Neural cell (in vitro differentiated cells): ENCODE measurements at regions not wholly inside any gene's neighbourhood (a gene's known extent, or its start where the extent isn't known, plus 50 kb on each side); places are given as distances from the start of the nearest gene placed in this dataset.

ENCODE experiments used
- H2AFZ ChIP-seq: fragments of 200-600, 300-800 bp; sonication (generic), shearing (Covaris generic); 2 replicates; pipeline ENCODE4 v1.6.0; 2014; ENCODE audit warnings: low read depth, mild to moderate bottlenecking, antibody characterized with exemption, low read length, moderate library complexity
- H3F3A ChIP-seq: fragments of 200-600 bp; shearing (Covaris generic); 2 replicates; pipeline ENCODE4 v1.6.1; 2016; ENCODE audit warnings: mild to moderate bottlenecking, moderate library complexity, mixed read lengths, antibody characterized with exemption, low read length; ENCODE audit not compliant: insufficient read depth, poor library complexity, severe bottlenecking
- H3K27ac ChIP-seq: fragments of 200-600, 300-800 bp; sonication (generic), shearing (Covaris generic); 2 replicates; pipeline ENCODE4 v1.5.1; 2014; ENCODE audit warnings: mild to moderate bottlenecking, low read length, moderate library complexity
- H3K27me3 ChIP-seq: fragments of 300-800, 200-600 bp; sonication (generic), shearing (Covaris generic); 2 replicates; pipeline ENCODE4 v1.6.0; 2014; ENCODE audit warnings: mild to moderate bottlenecking, low read depth, low read length, moderate library complexity; ENCODE audit not compliant: insufficient read depth
- H3K36me3 ChIP-seq: fragments of 300-800, 200-600 bp; sonication (generic), shearing (Covaris generic); 2 replicates; pipeline ENCODE4 v1.5.1; 2014; ENCODE audit warnings: mild to moderate bottlenecking, antibody characterized with exemption, low read length, moderate library complexity; ENCODE audit not compliant: insufficient read depth
- H3K4me2 ChIP-seq: fragments of 300-800, 200-600 bp; sonication (generic), shearing (Covaris generic); 2 replicates; pipeline ENCODE4 v1.6.0; 2014; ENCODE audit warnings: mild to moderate bottlenecking, low read length
- H3K4me3 ChIP-seq: fragments of 300-800, 200-600 bp; sonication (generic), shearing (Covaris generic); 2 replicates; pipeline ENCODE4 v1.5.1; 2014; ENCODE audit warnings: mild to moderate bottlenecking, low read length, moderate library complexity
- H3K79me2 ChIP-seq: fragments of 200-600 bp; shearing (Covaris generic); replicated peaks from 2 replicates; pipeline ENCODE4 v1.6.0; 2014; ENCODE audit warnings: mild to moderate bottlenecking, low read length, moderate library complexity; ENCODE audit not compliant: insufficient read depth
- H3K9ac ChIP-seq: fragments of 300-800, 200-600 bp; sonication (generic), shearing (Covaris generic); 2 replicates; pipeline ENCODE4 v1.6.1; 2016; ENCODE audit warnings: mild to moderate bottlenecking, low read length, mixed read lengths
- H3K9me2 ChIP-seq: fragments of 200-600 bp; shearing (Covaris generic); 2 replicates; pipeline ENCODE4 v1.6.1; 2016; ENCODE audit warnings: mild to moderate bottlenecking, low read length, mixed read lengths; ENCODE audit not compliant: insufficient read depth
- H3K9me3 ChIP-seq: fragments of 200-600, 300-800 bp; sonication (generic), shearing (Covaris generic); 2 replicates; pipeline ENCODE4 v1.6.1; 2016; ENCODE audit warnings: mild to moderate bottlenecking, mixed run types, low read length, moderate library complexity, mixed read lengths
- H4K20me1 ChIP-seq: fragments of 200-600 bp; shearing (Covaris generic); 2 replicates; pipeline ENCODE4 v1.6.1; 2016; ENCODE audit warnings: mild to moderate bottlenecking, mixed run types; ENCODE audit not compliant: insufficient read depth
- CTCF ChIP-seq: fragments of 450-650 bp; IDR thresholded peaks from 2 replicates; pipeline ENCODE4 v1.5.1; 2014; ENCODE audit warnings: antibody characterized with exemption, mild to moderate bottlenecking, moderate library complexity; ENCODE audit not compliant: poor library complexity, severe bottlenecking
- EP300 ChIP-seq: fragments of 450-650 bp; conservative IDR thresholded peaks from 2 replicates; pipeline ENCODE4 v1.6.1; 2014; ENCODE audit warnings: antibody characterized with exemption, mild to moderate bottlenecking, moderate library complexity; ENCODE audit not compliant: poor library complexity, severe bottlenecking
- EZH2 ChIP-seq: fragments of 200-600, 300-800 bp; shearing (Covaris generic), sonication (generic); IDR thresholded peaks from 2 replicates; pipeline ENCODE4 v1.6.1; 2014; ENCODE audit warnings: antibody characterized with exemption, low read length, borderline replicate concordance, mild to moderate bottlenecking; ENCODE audit not compliant: insufficient read depth, poor library complexity, severe bottlenecking
- MXI1 ChIP-seq: fragments of 450-650 bp; conservative IDR thresholded peaks from 2 replicates; pipeline ENCODE4 v1.6.1; 2014; ENCODE audit warnings: antibody characterized with exemption, mild to moderate bottlenecking; ENCODE audit not compliant: poor library complexity, severe bottlenecking
- POLR2AphosphoS5 ChIP-seq: IDR thresholded peaks from 2 replicates; pipeline ENCODE4 v1.6.1; 2012
- RAD21 ChIP-seq: fragments of 450-650 bp; conservative IDR thresholded peaks from 2 replicates; pipeline ENCODE4 v1.6.1; 2014; ENCODE audit warnings: antibody characterized with exemption, mild to moderate bottlenecking, moderate library complexity
- REST ChIP-seq: IDR thresholded peaks from 2 replicates; pipeline ENCODE4 v1.6.1; 2012; ENCODE audit warnings: borderline replicate concordance
- SMC3 ChIP-seq: fragments of 450-650 bp; conservative IDR thresholded peaks from 2 replicates; pipeline ENCODE4 v1.6.1; 2014; ENCODE audit warnings: antibody characterized with exemption, mild to moderate bottlenecking, moderate library complexity; ENCODE audit not compliant: poor library complexity
- TAF1 ChIP-seq: IDR thresholded peaks from 2 replicates; pipeline ENCODE4 v1.6.1; 2012; ENCODE audit warnings: low read depth

- Histone ChIP-seq H3K9me3 (no peaks in the 10 kb centered on the region), H3K79me2 (no peaks in the 10 kb centered on the region), H3K36me3 (no peaks in the 10 kb centered on the region), H3K4me2 (no peak overlapping the region), H3K27me3 (no peaks in the 10 kb centered on the region), H4K20me1 (no peaks in the 10 kb centered on the region), H3F3A (no peaks in the 10 kb centered on the region), H3K9ac (no peak overlapping the region), H3K9me2 (no peaks in the 10 kb centered on the region), H3K27ac (no peak overlapping the region), H2AFZ (no peak overlapping the region), H3K4me3 (no peak overlapping the region)
- TF ChIP-seq EZH2 (no peak), TAF1 (no peak), POLR2AphosphoS5 (no peak), MXI1 (no peak)
Measured at GRCh38 chr6:137371634-137372016, 122.6 kb downstream of the OLIG3 start.

GRCh38 chr6:137370871-137371633, 123.1 kb downstream of the OLIG3 start:
- Histone ChIP-seq H3K27ac (no peak overlapping the region), H3K9me2 (no peaks in the 10 kb centered on the region)
- no peak for TF ChIP-seq EP300
- no peak for TF ChIP-seq POLR2AphosphoS5
- TF ChIP-seq RAD21, result no peak
- no peak for TF ChIP-seq MXI1
- no peak for TF ChIP-seq REST
- TF ChIP-seq CTCF, result no peak
- TF ChIP-seq SMC3, result no peak
- no peak for TF ChIP-seq TAF1
- TF ChIP-seq EZH2, result no peak

More at GRCh38 chr6:137370871-137371633, 123.1 kb downstream of the OLIG3 start:
- H3K9ac ChIP-seq, result no peak overlapping the region
- no peaks in the 10 kb centered on the region for H3K9me3 ChIP-seq
- no peaks in the 10 kb centered on the region for H3K27me3 ChIP-seq
- no peak overlapping the region for H3K4me3 ChIP-seq
- no peak overlapping the region for H2AFZ ChIP-seq
- H3K4me2 ChIP-seq, result no peak overlapping the region
- H3F3A ChIP-seq, result no peaks in the 10 kb centered on the region
- no peaks in the 10 kb centered on the region for H3K36me3 ChIP-seq
- H4K20me1 ChIP-seq, result no peaks in the 10 kb centered on the region
- H3K79me2 ChIP-seq, result no peaks in the 10 kb centered on the region
